ENCODE measurements at regions not wholly inside any gene's neighbourhood (a gene's known extent, or its start where the extent isn't known, plus 50 kb on each side); places are given as distances from the start of the nearest gene placed in this dataset.

- TF ChIP-seq POLR2A (IDR thresholded peaks at IDR 0.05; ENCODE audit: low read depth) (no peak), CTCF (IDR thresholded peaks at IDR 0.05) (no peak), EP300 (IDR thresholded peaks at IDR 0.05) (no peak), POLR2AphosphoS5 (IDR thresholded peaks at IDR 0.05) (no peak)
Measured at GRCh38 chr3:106025151-106025722, 156.4 kb upstream of the CBLB start.

Measured in esophagus muscularis mucosa (tissue), 4 donors.